Fibroblast of skin of left quadriceps (primary cell): ENCODE measurements at regions not wholly inside any gene's neighbourhood (a gene's known extent, or its start where the extent isn't known, plus 50 kb on each side); places are given as distances from the start of the nearest gene placed in this dataset.
A peak's percentile ranks its signal among the peaks of the same experiment; 100 is the strongest.

Source experiments
- DNase-seq, 2 experiments: peaks; one replicate each; pipeline ENCODE4 v3.0.0-alpha.2; 2013; ENCODE audit warnings: low read depth in 2 of 2

- no peak for DNase-seq
Observed at GRCh38 chr2:118240276-118240675, 152.0 kb downstream of the INSIG2 start.

- no peak for DNase-seq
Observed at GRCh38 chr2:118239284-118239683, 151.0 kb downstream of the INSIG2 start.

GRCh38 chr2:118237451-118237850 is 149.2 kb downstream of the INSIG2 start:
- DNase-seq, result no peak

- DNase-seq, result no peak
Observed at GRCh38 chr2:118232796-118233195, 144.5 kb downstream of the INSIG2 start.

GRCh38 chr2:118232391-118232790 is 144.1 kb downstream of the INSIG2 start:
- no peak for DNase-seq

- no peak for DNase-seq
Observed at GRCh38 chr2:118231759-118232158, 143.5 kb downstream of the INSIG2 start.

- DNase-seq, result no peak
Observed at GRCh38 chr2:118227698-118228508, 139.6 kb downstream of the INSIG2 start.

- DNase-seq, result no peak
Observed at GRCh38 chr2:118225666-118226065, 137.4 kb downstream of the INSIG2 start.

GRCh38 chr2:118224895-118225311 is 136.6 kb downstream of the INSIG2 start:
- DNase-seq, result no peak

GRCh38 chr2:118223992-118224894 is 136.0 kb downstream of the INSIG2 start:
- DNase-seq, result no peak

- DNase-seq, result no peak
Observed at GRCh38 chr2:118223511-118223991, 135.3 kb downstream of the INSIG2 start.

- DNase-seq, result no peak
Observed at GRCh38 chr2:118222672-118223421, 134.6 kb downstream of the INSIG2 start.

GRCh38 chr2:118222273-118222594 is 134.0 kb downstream of the INSIG2 start:
- no peak for DNase-seq

GRCh38 chr2:118221536-118222272 is 133.4 kb downstream of the INSIG2 start:
- DNase-seq, result peak; percentile 62 to 64

GRCh38 chr2:118219611-118220010 is 131.3 kb downstream of the INSIG2 start:
- DNase-seq, result no peak

GRCh38 chr2:118216224-118216623 is 128.0 kb downstream of the INSIG2 start:
- DNase-seq, result no peak

- no peak for DNase-seq
Observed at GRCh38 chr2:118209727-118210126, 121.5 kb downstream of the INSIG2 start.

GRCh38 chr2:118207889-118208288 is 119.6 kb downstream of the INSIG2 start:
- DNase-seq, result no peak

- DNase-seq, result no peak
Observed at GRCh38 chr2:118202707-118203303, 114.5 kb downstream of the INSIG2 start.

GRCh38 chr2:118198268-118198667 is 110.0 kb downstream of the INSIG2 start:
- DNase-seq, result no peak
